Common myeloid progenitor, CD34-positive (primary cell): ENCODE measurements at regions not wholly inside any gene's neighbourhood (a gene's known extent, or its start where the extent isn't known, plus 50 kb on each side); places are given as distances from the start of the nearest gene placed in this dataset.

ENCODE experiments used
- CTCF ChIA-PET: fragments of 350-600 bp; sonication (Branson Sonifier 250); formaldehyde crosslinking; loops from one replicate; lab custom pipeline; 2021; ENCODE audit warnings: antibody characterized with exemption; lab: Charles Lee
- POLR2A ChIA-PET: fragments of 350-600 bp; sonication (Branson Sonifier 250); formaldehyde crosslinking; loops from one replicate; lab custom pipeline; 2021; ENCODE audit warnings: antibody characterized with exemption; lab: Charles Lee
- DNase-seq, 3 donors: peaks; one replicate each; pipeline versions ENCODE4 v3.0.0 to v3.0.0-alpha.2; 2013
- H3K27ac ChIP-seq, 2 experiments: 1 replicate in 1 of 2; 2 replicates in 1 of 2; pipeline ENCODE4 v1.7.0; 2013; ENCODE audit warnings: inconsistent platforms in 2 of 2, low read length in 2 of 2, mild to moderate bottlenecking in 2 of 2, low read depth in 1 of 2, moderate library complexity in 1 of 2; ENCODE audit not compliant: severe bottlenecking in 2 of 2, insufficient read depth in 1 of 2, poor library complexity in 1 of 2
- H3K27me3 ChIP-seq, 5 experiments: replicated peaks in 2 of 5; 1 replicate in 3 of 5; 2 replicates in 2 of 5; pipeline versions ENCODE4 v1.6.1 to v1.7.0; 2013; ENCODE audit warnings: low read length in 4 of 5, mild to moderate bottlenecking in 2 of 5, moderate library complexity in 2 of 5, inconsistent platforms in 1 of 5; ENCODE audit not compliant: insufficient read depth in 5 of 5, control insufficient read depth in 4 of 5
- H3K36me3 ChIP-seq, 4 experiments: 1 replicate in 2 of 4; 2 replicates in 2 of 4; pipeline versions ENCODE4 v1.6.1 to v1.7.0; 2013; ENCODE audit warnings: low read length in 3 of 4, control low read depth in 1 of 4, mild to moderate bottlenecking in 1 of 4; ENCODE audit not compliant: control insufficient read depth in 4 of 4, insufficient read depth in 4 of 4
- H3K4me1 ChIP-seq, 4 experiments: 1 replicate in 3 of 4; 2 replicates in 1 of 4; pipeline versions ENCODE4 v1.6.1 to v1.7.1; 2013; ENCODE audit warnings: low read length in 3 of 4, mild to moderate bottlenecking in 3 of 4, control low read depth in 1 of 4, inconsistent platforms in 1 of 4, moderate library complexity in 1 of 4; ENCODE audit not compliant: control insufficient read depth in 4 of 4, insufficient read depth in 4 of 4; ENCODE audit errors: control extremely low read depth in 1 of 4
- H3K4me3 ChIP-seq, 7 experiments: 1 replicate in 4 of 7; 2 replicates in 3 of 7; pipeline versions ENCODE4 v1.5.1 to v1.7.0; 2013; ENCODE audit warnings: mild to moderate bottlenecking in 7 of 7, low read length in 6 of 7, moderate library complexity in 6 of 7, inconsistent platforms in 2 of 7, low read depth in 2 of 7, control low read depth in 1 of 7; ENCODE audit not compliant: insufficient read depth in 4 of 7, control insufficient read depth in 1 of 7; ENCODE audit errors: extremely low read depth in 1 of 7
- H3K9me3 ChIP-seq, 5 experiments: 1 replicate in 4 of 5; 2 replicates in 1 of 5; pipeline versions ENCODE4 v1.6.1 to v1.7.1; 2013; ENCODE audit warnings: low read length in 4 of 5, mild to moderate bottlenecking in 2 of 5, inconsistent platforms in 1 of 5, low read depth in 1 of 5, moderate library complexity in 1 of 5; ENCODE audit not compliant: control insufficient read depth in 4 of 5, insufficient read depth in 2 of 5; ENCODE audit errors: control extremely low read depth in 1 of 5
- WGBS: methylation state at CpG from one replicate; pipeline ENCODE4 v1.1.5; 2013; ENCODE audit not compliant: insufficient coverage; 5-methylcytosine and 5-hydroxymethylcytosine counted together

- H3K4me1 ChIP-seq, result no peaks in the 10 kb centered on the region
- H3K27me3 ChIP-seq, result no peaks in the 10 kb centered on the region
- no peak overlapping the region for H3K27ac ChIP-seq
- H3K36me3 ChIP-seq, result no peaks in the 10 kb centered on the region
- ChIA-PET CTCF (no interaction called here), POLR2A (no interaction called here)
- H3K9me3 ChIP-seq, result peaks cover 0 to 3% (median 2%) of the 10 kb centered on the region in 5 experiments
- H3K4me3 ChIP-seq, result no peak overlapping the region
- WGBS, result 100% methylated on average over 1 of the region's 1 CpG
- no peak for DNase-seq
Observed at GRCh38 chr16:35626041-35626440, 2166.6 kb downstream of the TP53TG3F start.

GRCh38 chr16:35628976-35629375 lies 2169.6 kb downstream of the TP53TG3F start:
- ChIA-PET POLR2A (no interaction called here), CTCF (no interaction called here)
- Histone ChIP-seq H3K36me3 (no peaks in the 10 kb centered on the region), H3K4me3 (no peak overlapping the region), H3K27ac (no peak overlapping the region), H3K9me3 (peaks cover 0 to 7% (median 0%) of the 10 kb centered on the region in 5 experiments), H3K4me1 (no peaks in the 10 kb centered on the region), H3K27me3 (no peaks in the 10 kb centered on the region)
- WGBS, result 57% methylated on average over 1 of the region's 3 CpGs
- DNase-seq, result no peak

GRCh38 chr16:35631261-35631945 lies 2172.0 kb downstream of the TP53TG3F start:
- ChIA-PET CTCF (no interaction called here), POLR2A (no interaction called here)
- H3K4me1 ChIP-seq, result no peaks in the 10 kb centered on the region
- no peaks in the 10 kb centered on the region for H3K27me3 ChIP-seq
- peaks cover 0 to 7% (median 0%) of the 10 kb centered on the region in 5 experiments for H3K9me3 ChIP-seq
- H3K27ac ChIP-seq, result no peak overlapping the region
- 50% methylated on average over 1 of the region's 2 CpGs for WGBS
- H3K36me3 ChIP-seq, result no peaks in the 10 kb centered on the region
- no peak overlapping the region for H3K4me3 ChIP-seq
- no peak for DNase-seq

- Histone ChIP-seq H3K36me3 (no peaks in the 10 kb centered on the region), H3K9me3 (peaks cover 2 to 13% (median 5%) of the 10 kb centered on the region in 5 experiments), H3K27ac (no peak overlapping the region), H3K27me3 (no peaks in the 10 kb centered on the region), H3K4me1 (no peaks in the 10 kb centered on the region), H3K4me3 (no peak overlapping the region)
- POLR2A ChIA-PET, result no interaction called here
- WGBS, result 48% methylated on average over 4 of the region's 5 CpGs
- DNase-seq, result no peak
- CTCF ChIA-PET, result no interaction called here
Observed at GRCh38 chr16:35636480-35637230, 2177.2 kb downstream of the TP53TG3F start.

GRCh38 chr16:35637683-35638082 lies 2178.3 kb downstream of the TP53TG3F start:
- H3K9me3 ChIP-seq, result peaks cover 3 to 13% (median 8%) of the 10 kb centered on the region in 5 experiments
- WGBS, result 69% methylated on average over 2 of the region's 2 CpGs
- CTCF ChIA-PET, result no interaction called here

GRCh38 chr16:35639233-35640205 lies 2180.1 kb downstream of the TP53TG3F start:
- no peak for DNase-seq
- Histone ChIP-seq H3K4me3 (no peak overlapping the region), H3K27ac (no peak overlapping the region), H3K9me3 (peaks cover 3 to 18% (median 8%) of the 10 kb centered on the region in 5 experiments), H3K27me3 (no peaks in the 10 kb centered on the region), H3K4me1 (no peaks in the 10 kb centered on the region), H3K36me3 (no peaks in the 10 kb centered on the region)
- ChIA-PET CTCF (interaction anchor here (0.6 kb wide), 1 partner anchor 20 kb away, joined by 3 read pairs; no protein-coding TSS in a partner anchor), POLR2A (no interaction called here)
- WGBS, result 50% methylated on average over 1 of the region's 3 CpGs

More at GRCh38 chr16:35637683-35638082, 2178.3 kb downstream of the TP53TG3F start:
- no peak for DNase-seq
- Histone ChIP-seq H3K4me3 (no peak overlapping the region), H3K27me3 (no peaks in the 10 kb centered on the region), H3K27ac (no peak overlapping the region), H3K4me1 (no peaks in the 10 kb centered on the region), H3K36me3 (no peaks in the 10 kb centered on the region)
- POLR2A ChIA-PET, result no interaction called here
